Trophoblast cell (in vitro differentiated cells and primary cell): ENCODE measurements at regions not wholly inside any gene's neighbourhood (a gene's known extent, or its start where the extent isn't known, plus 50 kb on each side); places are given as distances from the start of the nearest gene placed in this dataset.

Source experiments
- DNase-seq, 2 donors: peaks; one replicate each; pipeline ENCODE4 v3.0.0-alpha.2; 2016
- H2AFZ ChIP-seq: 2 replicates; pipeline ENCODE4 v1.6.1; 2013; ENCODE audit warnings: low read length, moderate library complexity, mild to moderate bottlenecking; ENCODE audit not compliant: insufficient read depth, poor library complexity
- H2AK5ac ChIP-seq: 2 replicates; pipeline ENCODE4 v1.6.1; 2013; ENCODE audit warnings: mild to moderate bottlenecking, low read length
- H2BK120ac ChIP-seq: 2 replicates; pipeline ENCODE4 v1.6.1; 2013; ENCODE audit warnings: low read length, mild to moderate bottlenecking, moderate library complexity; ENCODE audit not compliant: insufficient read depth, poor library complexity
- H2BK12ac ChIP-seq: 2 replicates; pipeline ENCODE4 v1.6.1; 2013; ENCODE audit warnings: mild to moderate bottlenecking, low read length, moderate library complexity
- H2BK5ac ChIP-seq: 2 replicates; pipeline ENCODE4 v1.6.1; 2013; ENCODE audit warnings: low read length, low read depth, moderate library complexity, mild to moderate bottlenecking; ENCODE audit not compliant: poor library complexity
- H3K14ac ChIP-seq: 2 replicates; pipeline ENCODE4 v1.6.1; 2013; ENCODE audit warnings: mild to moderate bottlenecking, low read length
- H3K18ac ChIP-seq: 2 replicates; pipeline ENCODE4 v1.6.1; 2013; ENCODE audit warnings: mild to moderate bottlenecking, low read length
- H3K23ac ChIP-seq: 2 replicates; pipeline ENCODE4 v1.6.1; 2013; ENCODE audit warnings: low read length
- H3K27ac ChIP-seq: 2 replicates; pipeline ENCODE4 v1.5.1; 2013; ENCODE audit warnings: low read depth, mild to moderate bottlenecking, inconsistent platforms, low read length, moderate library complexity
- H3K27me3 ChIP-seq: 2 replicates; pipeline ENCODE4 v1.6.1; 2013; ENCODE audit warnings: inconsistent platforms, mild to moderate bottlenecking, low read length, moderate library complexity; ENCODE audit not compliant: insufficient read depth
- H3K36me3 ChIP-seq, 2 experiments: 1 replicate in 1 of 2; 2 replicates in 1 of 2; pipeline ENCODE4 v1.6.1; 2013; ENCODE audit warnings: low read length in 2 of 2, mild to moderate bottlenecking in 2 of 2, moderate library complexity in 1 of 2; ENCODE audit not compliant: insufficient read depth in 2 of 2, control insufficient read depth in 1 of 2
- H3K4ac ChIP-seq: 2 replicates; pipeline ENCODE4 v1.6.1; 2013; ENCODE audit warnings: low read depth, mild to moderate bottlenecking, low read length, moderate library complexity
- H3K4me1 ChIP-seq, 2 experiments: 1 replicate in 1 of 2; 2 replicates in 1 of 2; pipeline ENCODE4 v1.6.1; 2013; ENCODE audit warnings: low read length in 2 of 2, mild to moderate bottlenecking in 2 of 2, moderate library complexity in 1 of 2; ENCODE audit not compliant: insufficient read depth in 2 of 2, control insufficient read depth in 1 of 2
- H3K4me2 ChIP-seq: 2 replicates; pipeline ENCODE4 v1.6.1; 2013; ENCODE audit warnings: inconsistent platforms, mild to moderate bottlenecking, low read length, moderate library complexity
- H3K4me3 ChIP-seq: 2 replicates; pipeline ENCODE4 v1.5.1; 2013; ENCODE audit warnings: mild to moderate bottlenecking, low read depth, low read length, inconsistent platforms
- H3K79me1 ChIP-seq: one replicate; pipeline ENCODE4 v1.6.1; 2013; ENCODE audit warnings: low read length
- H3K79me2 ChIP-seq: 2 replicates; pipeline ENCODE4 v1.6.1; 2013; ENCODE audit warnings: low read length, mild to moderate bottlenecking; ENCODE audit not compliant: control insufficient read depth, insufficient read depth, poor library complexity
- H3K9ac ChIP-seq: 2 replicates; pipeline ENCODE4 v1.6.1; 2013; ENCODE audit warnings: mild to moderate bottlenecking, low read length
- H3K9me3 ChIP-seq: 2 replicates; pipeline ENCODE4 v1.6.1; 2013; ENCODE audit warnings: low read depth, mild to moderate bottlenecking, control low read depth, inconsistent platforms, low read length; ENCODE audit not compliant: insufficient read depth
- H4K12ac ChIP-seq: 2 replicates; pipeline ENCODE4 v1.6.1; 2013; ENCODE audit warnings: low read depth, mild to moderate bottlenecking, low read length, moderate library complexity
- H4K8ac ChIP-seq: 2 replicates; pipeline ENCODE4 v1.6.1; 2013; ENCODE audit warnings: low read depth, mild to moderate bottlenecking, low read length, moderate library complexity
- H4K91ac ChIP-seq: one replicate; pipeline ENCODE4 v1.6.1; 2013; ENCODE audit warnings: low read depth, mild to moderate bottlenecking, low read length, moderate library complexity
- WGBS: extraction: QIAGEN DNeasy Blood & Tissue Kit; methylation state at CpG from one replicate; pipeline ENCODE4 v1.1.7; 2013; ENCODE audit warnings: missing lambda C conversion rate; ENCODE audit not compliant: insufficient read length, insufficient coverage; ENCODE audit errors: extremely low coverage; 5-methylcytosine and 5-hydroxymethylcytosine counted together

- H3K27me3 ChIP-seq = no peaks in the 10 kb centered on the region
- no peak overlapping the region for H3K4me3 ChIP-seq
- no CpG with 5 or more reads among the region's 10 CpGs for WGBS
Observed at GRCh38 chr21:22679207-22679606, 1681.0 kb downstream of the NCAM2 start.

GRCh38 chr21:22691658-22692057, 1693.4 kb downstream of the NCAM2 start:
- Histone ChIP-seq H3K18ac (no peak overlapping the region), H3K4ac (no peak overlapping the region), H2AFZ (no peak overlapping the region), H3K79me1 (no peaks in the 10 kb centered on the region), H2AK5ac (no peak overlapping the region), H3K36me3 (no peaks in the 10 kb centered on the region), H2BK120ac (no peak overlapping the region), H3K9ac (no peak overlapping the region), H4K12ac (no peak overlapping the region), H3K4me2 (no peak overlapping the region), H2BK12ac (no peak overlapping the region), H3K14ac (no peak overlapping the region), H3K4me1 (no peaks in the 10 kb centered on the region), H3K27ac (no peak overlapping the region), H3K4me3 (no peak overlapping the region), H2BK5ac (no peak overlapping the region), H4K91ac (no peak overlapping the region), H3K23ac (no peak overlapping the region), H3K79me2 (no peaks in the 10 kb centered on the region), H4K8ac (no peak overlapping the region), H3K27me3 (no peaks in the 10 kb centered on the region), H3K9me3 (no peaks in the 10 kb centered on the region)
- no peak for DNase-seq

More at GRCh38 chr21:22679207-22679606, 1681.0 kb downstream of the NCAM2 start:
- H3K4me1 ChIP-seq = no peaks in the 10 kb centered on the region
- H2AK5ac ChIP-seq = no peak overlapping the region
- H3K79me2 ChIP-seq = no peaks in the 10 kb centered on the region
- H3K36me3 ChIP-seq = no peaks in the 10 kb centered on the region
- no peak overlapping the region for H4K8ac ChIP-seq
- H2AFZ ChIP-seq = no peak overlapping the region
- no peak overlapping the region for H3K4ac ChIP-seq
- no peak overlapping the region for H3K18ac ChIP-seq
- no peak overlapping the region for H4K12ac ChIP-seq
- H3K4me2 ChIP-seq = no peak overlapping the region
- H2BK12ac ChIP-seq = no peak overlapping the region
- no peak overlapping the region for H3K9ac ChIP-seq
- H4K91ac ChIP-seq = no peak overlapping the region
- no peak for DNase-seq
- H3K79me1 ChIP-seq = no peaks in the 10 kb centered on the region
- no peak overlapping the region for H3K23ac ChIP-seq
- no peak overlapping the region for H2BK120ac ChIP-seq
- H3K14ac ChIP-seq = no peak overlapping the region
- no peak overlapping the region for H2BK5ac ChIP-seq
- H3K27ac ChIP-seq = no peak overlapping the region
- H3K9me3 ChIP-seq = no peaks in the 10 kb centered on the region

GRCh38 chr21:22703521-22703920, 1705.3 kb downstream of the NCAM2 start:
- Histone ChIP-seq H3K4me1 (no peaks in the 10 kb centered on the region), H3K4ac (no peak overlapping the region), H3K79me1 (no peaks in the 10 kb centered on the region), H3K36me3 (no peaks in the 10 kb centered on the region), H2BK120ac (no peak overlapping the region), H2BK5ac (no peak overlapping the region), H4K91ac (no peak overlapping the region), H3K23ac (no peak overlapping the region), H3K4me2 (no peak overlapping the region), H2AK5ac (no peak overlapping the region), H4K8ac (no peak overlapping the region), H3K9me3 (no peaks in the 10 kb centered on the region), H3K27me3 (no peaks in the 10 kb centered on the region), H3K4me3 (no peak overlapping the region), H2BK12ac (no peak overlapping the region), H3K27ac (no peak overlapping the region), H3K18ac (no peak overlapping the region), H3K14ac (no peak overlapping the region), H2AFZ (no peak overlapping the region), H3K79me2 (no peaks in the 10 kb centered on the region), H3K9ac (no peak overlapping the region), H4K12ac (no peak overlapping the region)
- no peak for DNase-seq
- no CpG with 5 or more reads among the region's 2 CpGs for WGBS

- Histone ChIP-seq H3K79me1 (no peaks in the 10 kb centered on the region), H3K9ac (no peak overlapping the region), H2BK12ac (no peak overlapping the region), H3K23ac (no peak overlapping the region), H2AFZ (no peak overlapping the region), H4K8ac (no peak overlapping the region), H3K4me3 (no peak overlapping the region), H3K14ac (no peak overlapping the region), H4K12ac (no peak overlapping the region), H3K27me3 (no peaks in the 10 kb centered on the region), H3K79me2 (no peaks in the 10 kb centered on the region), H3K36me3 (no peaks in the 10 kb centered on the region), H3K4ac (no peak overlapping the region), H3K4me2 (no peak overlapping the region), H3K18ac (no peak overlapping the region), H2BK5ac (no peak overlapping the region), H2AK5ac (no peak overlapping the region), H3K27ac (no peak overlapping the region), H3K4me1 (no peaks in the 10 kb centered on the region), H4K91ac (no peak overlapping the region), H2BK120ac (no peak overlapping the region), H3K9me3 (no peaks in the 10 kb centered on the region)
- no peak for DNase-seq
- WGBS = no CpG with 5 or more reads among the region's 3 CpGs
Observed at GRCh38 chr21:22710721-22711120, 1712.5 kb downstream of the NCAM2 start.

GRCh38 chr21:22711636-22712035, 1713.4 kb downstream of the NCAM2 start:
- no peak overlapping the region for H3K27ac ChIP-seq

More at GRCh38 chr21:22711636-22712035, 1713.4 kb downstream of the NCAM2 start:
- no peak overlapping the region for H2AFZ ChIP-seq
- no peaks in the 10 kb centered on the region for H3K79me1 ChIP-seq
- H2BK5ac ChIP-seq = no peak overlapping the region
- no peak overlapping the region for H4K8ac ChIP-seq
- H3K9me3 ChIP-seq = no peaks in the 10 kb centered on the region
- H3K23ac ChIP-seq = no peak overlapping the region
- no peak overlapping the region for H2AK5ac ChIP-seq
- no peak for DNase-seq
- H4K91ac ChIP-seq = no peak overlapping the region
- H3K18ac ChIP-seq = no peak overlapping the region
- H3K9ac ChIP-seq = no peak overlapping the region
- H3K36me3 ChIP-seq = no peaks in the 10 kb centered on the region
- no peaks in the 10 kb centered on the region for H3K4me1 ChIP-seq
- no peaks in the 10 kb centered on the region for H3K27me3 ChIP-seq
- no peak overlapping the region for H3K4me2 ChIP-seq
- no peaks in the 10 kb centered on the region for H3K79me2 ChIP-seq
- no peak overlapping the region for H4K12ac ChIP-seq
- no peak overlapping the region for H2BK12ac ChIP-seq
- H3K4me3 ChIP-seq = no peak overlapping the region
- H3K14ac ChIP-seq = no peak overlapping the region
- no peak overlapping the region for H2BK120ac ChIP-seq
- H3K4ac ChIP-seq = no peak overlapping the region
